ENCODE measurements at regions not wholly inside any gene's neighbourhood (a gene's known extent, or its start where the extent isn't known, plus 50 kb on each side); places are given as distances from the start of the nearest gene placed in this dataset.
A peak's percentile ranks its signal among the peaks of the same experiment; 100 is the strongest.

- TF ChIP-seq CTCF (IDR thresholded peaks at IDR 0.05; ENCODE audit: insufficient read depth, low read length), result no peak
- no peak overlapping the region for H3K4me3 ChIP-seq (ENCODE audit: low read depth, low read length)
- peak; percentile 37 for DNase-seq (ENCODE audit: low read depth)
Measured at GRCh38 chr2:43082903-43083677, 143.3 kb downstream of the ZFP36L2 start.

- TF ChIP-seq CTCF (IDR thresholded peaks at IDR 0.05; ENCODE audit: insufficient read depth, low read length), result no peak
- peak; percentile 90 for DNase-seq (ENCODE audit: low read depth)
- H3K4me3 ChIP-seq (ENCODE audit: low read depth, low read length), result no peak overlapping the region
Measured at GRCh38 chr2:43082111-43082894, 144.1 kb downstream of the ZFP36L2 start.

GRCh38 chr2:43081131-43081765 is 145.2 kb downstream of the ZFP36L2 start:
- DNase-seq (ENCODE audit: low read depth), result no peak
- no peak overlapping the region for H3K4me3 ChIP-seq (ENCODE audit: low read depth, low read length)
- no peak for TF ChIP-seq CTCF (IDR thresholded peaks at IDR 0.05; ENCODE audit: insufficient read depth, low read length)

- no peak for TF ChIP-seq CTCF (IDR thresholded peaks at IDR 0.05; ENCODE audit: insufficient read depth, low read length)
- no peak overlapping the region for H3K4me3 ChIP-seq (ENCODE audit: low read depth, low read length)
- no peak for DNase-seq (ENCODE audit: low read depth)
Measured at GRCh38 chr2:43080571-43081021, 145.8 kb downstream of the ZFP36L2 start.

GRCh38 chr2:43078781-43079755 is 147.3 kb downstream of the ZFP36L2 start:
- no peak overlapping the region for H3K4me3 ChIP-seq (ENCODE audit: low read depth, low read length)
- TF ChIP-seq CTCF (IDR thresholded peaks at IDR 0.05; ENCODE audit: insufficient read depth, low read length), result no peak
- no peak for DNase-seq (ENCODE audit: low read depth)

- H3K4me3 ChIP-seq (ENCODE audit: low read depth, low read length), result no peak overlapping the region
- DNase-seq (ENCODE audit: low read depth), result no peak
- no peak for TF ChIP-seq CTCF (IDR thresholded peaks at IDR 0.05; ENCODE audit: insufficient read depth, low read length)
Measured at GRCh38 chr2:43078301-43078700, 148.1 kb downstream of the ZFP36L2 start.

All from fibroblast of the aortic adventitia (primary cell).